GM23338 (cell line): ENCODE measurements at regions not wholly inside any gene's neighbourhood (a gene's known extent, or its start where the extent isn't known, plus 50 kb on each side); places are given as distances from the start of the nearest gene placed in this dataset.

ENCODE experiments used
- ATAC-seq: fragments of 200-7000 bp; cut with Tn5 transposase; 3 replicates; pipeline ENCODE4 v1.9.1; 2020
- DNase-seq: peaks from one replicate; pipeline ENCODE4 v3.0.0-alpha.2; 2015; ENCODE audit warnings: low spot score
- H2AFZ ChIP-seq: fragments of 200-600 bp; sonication (generic); 2 replicates; pipeline ENCODE4 v1.8.0; 2016; ENCODE audit warnings: antibody characterized with exemption, mild to moderate bottlenecking, moderate library complexity
- H3F3A ChIP-seq: fragments of 200-600 bp; sonication (generic); replicated peaks from 2 replicates; pipeline ENCODE4 v1.8.0; 2017; ENCODE audit warnings: antibody characterized with exemption, mixed run types, low read depth
- H3K27ac ChIP-seq: fragments of 200-600 bp; sonication (generic); 2 replicates; pipeline ENCODE4 v1.6.1; 2016; ENCODE audit warnings: low read depth
- H3K27me3 ChIP-seq: fragments of 200-600 bp; sonication (generic); 2 replicates; pipeline ENCODE4 v1.8.0; 2016; ENCODE audit warnings: mild to moderate bottlenecking, mixed run types, moderate library complexity; ENCODE audit not compliant: insufficient read depth
- H3K36me3 ChIP-seq: fragments of 200-600 bp; sonication (generic); 2 replicates; pipeline ENCODE4 v1.8.0; 2016; ENCODE audit warnings: mild to moderate bottlenecking; ENCODE audit not compliant: insufficient read depth
- H3K4me1 ChIP-seq: fragments of 200-600 bp; sonication (generic); 2 replicates; pipeline ENCODE4 v1.8.0; 2016; ENCODE audit warnings: mild to moderate bottlenecking, moderate library complexity; ENCODE audit not compliant: insufficient read depth
- H3K4me2 ChIP-seq: fragments of 200-600 bp; sonication (generic); 2 replicates; pipeline ENCODE4 v1.7.1; 2017; ENCODE audit warnings: mixed run types
- H3K4me3 ChIP-seq: fragments of 200-600 bp; sonication (generic); 2 replicates; pipeline ENCODE4 v1.6.1; 2016; ENCODE audit warnings: mixed run types
- H3K79me2 ChIP-seq: fragments of 200-600 bp; sonication (generic); replicated peaks from 2 replicates; pipeline ENCODE4 v1.8.0; 2017; ENCODE audit warnings: mild to moderate bottlenecking; ENCODE audit not compliant: insufficient read depth
- H3K9me2 ChIP-seq: fragments of 200-600 bp; sonication (generic); 2 replicates; pipeline ENCODE4 v1.8.0; 2017; ENCODE audit not compliant: insufficient read depth
- H4K20me1 ChIP-seq: fragments of 200-600 bp; sonication (generic); replicated peaks from 2 replicates; pipeline ENCODE4 v1.8.0; 2017; ENCODE audit warnings: mild to moderate bottlenecking; ENCODE audit not compliant: insufficient read depth
- H3K27ac Mint-ChIP-seq: 2 replicates; pipeline ENCODE4 v1.8.0; 2020; ENCODE audit warnings: inconsistent platforms, mild to moderate bottlenecking, moderate library complexity, mixed read lengths
- H3K27me3 Mint-ChIP-seq: 3 replicates; pipeline ENCODE4 v1.8.0; 2022; ENCODE audit warnings: low read depth, mild to moderate bottlenecking, moderate library complexity, mixed read lengths, inconsistent platforms; ENCODE audit not compliant: insufficient read depth, poor library complexity
- H3K36me3 Mint-ChIP-seq: 3 replicates; pipeline ENCODE4 v1.8.0; 2021; ENCODE audit warnings: low read depth, mild to moderate bottlenecking, inconsistent platforms, moderate library complexity, mixed read lengths
- H3K4me1 Mint-ChIP-seq: 3 replicates; pipeline ENCODE4 v1.8.0; 2020; ENCODE audit warnings: mild to moderate bottlenecking, inconsistent platforms, mixed read lengths
- H3K4me3 Mint-ChIP-seq: 3 replicates; pipeline ENCODE4 v1.8.0; 2021; ENCODE audit warnings: moderate library complexity, mild to moderate bottlenecking, inconsistent platforms, mixed read lengths
- H3K9me3 Mint-ChIP-seq: 3 replicates; pipeline ENCODE4 v1.8.0; 2020; ENCODE audit warnings: moderate library complexity, mild to moderate bottlenecking, inconsistent platforms, mixed read lengths
- CREB1 ChIP-seq: fragments of 250-450 bp; sonication (Bioruptor Pico); IDR thresholded peaks from 2 replicates; pipeline ENCODE4 v1.5.0; 2020; ENCODE audit warnings: low read depth, mild to moderate bottlenecking, moderate library complexity
- ETS1 ChIP-seq: IDR thresholded peaks from 2 replicates; pipeline ENCODE4 v1.6.1; 2016; ENCODE audit warnings: antibody characterized with exemption
- JUNB ChIP-seq: IDR thresholded peaks from one replicate; pipeline ENCODE4 v1.6.1; 2016; ENCODE audit warnings: antibody characterized with exemption; ENCODE audit not compliant: unreplicated experiment
- NANOG ChIP-seq: IDR thresholded peaks from 2 replicates; pipeline ENCODE4 v1.6.1; 2016; ENCODE audit warnings: antibody characterized with exemption, borderline replicate concordance
- POLR2AphosphoS5 ChIP-seq: IDR thresholded peaks from 2 replicates; pipeline ENCODE4 v1.6.1; 2016; ENCODE audit warnings: antibody characterized with exemption, low read depth
- ZNF114 ChIP-seq: fragments of 250-450 bp; sonication (Bioruptor Pico); IDR thresholded peaks from 2 replicates; pipeline ENCODE4 v1.5.0; 2020; ENCODE audit warnings: mild to moderate bottlenecking, moderate library complexity
- ZNF331 ChIP-seq: fragments of 250-450 bp; sonication (Bioruptor Pico); IDR thresholded peaks from 2 replicates; pipeline ENCODE4 v1.5.0; 2020; ENCODE audit warnings: low read depth, mild to moderate bottlenecking, moderate library complexity
- ZNF462 ChIP-seq: fragments of 250-450 bp; sonication (Bioruptor Pico); IDR thresholded peaks from 2 replicates; pipeline ENCODE4 v1.5.0; 2020; ENCODE audit warnings: mild to moderate bottlenecking, moderate library complexity
- TF ChIP-seq, protein P1 (sequence below), 2 experiments: fragments of 200-600 bp in 1 of 2; sonication (generic) in 1 of 2; conservative IDR thresholded peaks; 2 replicates each; pipeline versions ENCODE4 v1.5.1 to v1.6.1; 2016 to 2017; ENCODE audit warnings: antibody characterized with exemption in 2 of 2, low read depth in 2 of 2, mild to moderate bottlenecking in 2 of 2, moderate library complexity in 1 of 2

DNA sequence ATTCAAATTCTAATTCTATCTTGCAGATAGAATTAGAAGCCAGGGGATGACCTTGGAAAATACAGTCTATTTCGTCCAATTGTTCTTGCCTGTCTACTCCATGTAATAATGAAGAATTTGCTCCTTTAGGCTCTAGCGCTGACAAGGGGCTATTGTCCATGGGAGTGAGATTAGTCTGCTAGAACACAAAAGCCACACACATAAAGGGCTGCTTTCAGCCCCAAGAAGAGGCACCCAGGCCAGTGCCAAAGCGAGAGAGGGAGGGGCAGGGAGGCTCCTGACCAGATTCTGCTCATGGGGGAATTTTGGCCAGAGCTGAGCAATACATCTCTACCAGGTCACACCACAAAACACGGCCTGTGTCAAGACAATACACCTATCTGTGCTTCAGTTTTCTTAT is 1306.9 kb downstream of the UQCRFS1 start:
- Histone ChIP-seq H4K20me1 (no peaks in the 10 kb centered on the region), H3K79me2 (no peaks in the 10 kb centered on the region), H3K27me3 (no peaks in the 10 kb centered on the region), H3K27ac (no peak overlapping the region), H3K4me1 (no peaks in the 10 kb centered on the region), H3K4me2 (no peak overlapping the region), H3F3A (no peaks in the 10 kb centered on the region), H3K36me3 (peaks cover 4% of the 10 kb centered on the region; the same call in 1 of the 2 replicates), H3K9me2 (no peaks in the 10 kb centered on the region), H2AFZ (no peak overlapping the region), H3K4me3 (no peak overlapping the region)
- DNase-seq = no peak
- Mint-ChIP-seq H3K27ac (no peak overlapping the region), H3K4me3 (no peak overlapping the region), H3K36me3 (peaks cover 44% of the 10 kb centered on the region), H3K27me3 (peaks cover 7% of the 10 kb centered on the region), H3K4me1 (no peaks in the 10 kb centered on the region), H3K9me3 (peaks cover 88% of the 10 kb centered on the region)
- TF ChIP-seq CREB1 (no peak), ZNF331 (CRISPR knock-in tag) (no peak), JUNB (no peak)
- TF ChIP-seq, protein P1, sequence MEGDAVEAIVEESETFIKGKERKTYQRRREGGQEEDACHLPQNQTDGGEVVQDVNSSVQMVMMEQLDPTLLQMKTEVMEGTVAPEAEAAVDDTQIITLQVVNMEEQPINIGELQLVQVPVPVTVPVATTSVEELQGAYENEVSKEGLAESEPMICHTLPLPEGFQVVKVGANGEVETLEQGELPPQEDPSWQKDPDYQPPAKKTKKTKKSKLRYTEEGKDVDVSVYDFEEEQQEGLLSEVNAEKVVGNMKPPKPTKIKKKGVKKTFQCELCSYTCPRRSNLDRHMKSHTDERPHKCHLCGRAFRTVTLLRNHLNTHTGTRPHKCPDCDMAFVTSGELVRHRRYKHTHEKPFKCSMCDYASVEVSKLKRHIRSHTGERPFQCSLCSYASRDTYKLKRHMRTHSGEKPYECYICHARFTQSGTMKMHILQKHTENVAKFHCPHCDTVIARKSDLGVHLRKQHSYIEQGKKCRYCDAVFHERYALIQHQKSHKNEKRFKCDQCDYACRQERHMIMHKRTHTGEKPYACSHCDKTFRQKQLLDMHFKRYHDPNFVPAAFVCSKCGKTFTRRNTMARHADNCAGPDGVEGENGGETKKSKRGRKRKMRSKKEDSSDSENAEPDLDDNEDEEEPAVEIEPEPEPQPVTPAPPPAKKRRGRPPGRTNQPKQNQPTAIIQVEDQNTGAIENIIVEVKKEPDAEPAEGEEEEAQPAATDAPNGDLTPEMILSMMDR (conservative IDR thresholded peaks at IDR 0.05; ENCODE audit: low read depth in 2 of 2) = no peak
- ATAC-seq = no peak

DNA sequence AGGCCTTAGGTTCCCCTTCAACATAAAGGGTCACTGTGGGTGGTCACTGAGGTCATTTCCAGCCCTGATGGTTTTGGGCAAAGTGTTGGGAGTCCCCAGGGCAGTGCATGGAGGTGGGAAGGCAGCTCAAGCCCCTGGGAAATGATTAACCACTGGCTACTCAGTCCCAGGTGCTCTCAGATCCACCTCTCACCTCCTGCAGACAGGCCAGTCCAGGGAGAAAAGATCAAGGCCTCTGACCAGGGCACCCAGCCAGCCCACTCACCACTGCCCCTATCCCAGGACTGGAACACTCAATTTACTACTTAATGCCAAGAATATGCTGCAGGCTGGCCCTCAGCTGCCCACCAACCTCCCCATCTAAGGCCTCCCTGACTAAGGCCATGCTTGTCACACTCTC is 1307.9 kb downstream of the UQCRFS1 start:
- Histone ChIP-seq H2AFZ (no peak overlapping the region), H3K4me3 (no peak overlapping the region), H3K79me2 (no peaks in the 10 kb centered on the region), H3K4me1 (no peaks in the 10 kb centered on the region), H3K36me3 (peaks cover 1% of the 10 kb centered on the region), H4K20me1 (no peaks in the 10 kb centered on the region), H3K4me2 (no peak overlapping the region), H3F3A (no peaks in the 10 kb centered on the region), H3K27ac (no peak overlapping the region), H3K9me2 (no peaks in the 10 kb centered on the region), H3K27me3 (no peaks in the 10 kb centered on the region)
- peaks cover 4% of the 10 kb centered on the region for H3K27me3 Mint-ChIP-seq
- peaks cover 88% of the 10 kb centered on the region for H3K9me3 Mint-ChIP-seq
- peaks cover 45% of the 10 kb centered on the region for H3K36me3 Mint-ChIP-seq
- no peak for ATAC-seq
- DNase-seq = no peak
- no peak overlapping the region for H3K27ac Mint-ChIP-seq
- no peaks in the 10 kb centered on the region for H3K4me1 Mint-ChIP-seq
- H3K4me3 Mint-ChIP-seq = no peak overlapping the region
- TF ChIP-seq POLR2AphosphoS5 (no peak), JUNB (no peak), NANOG (no peak), ZNF331 (CRISPR knock-in tag) (no peak), ETS1 (no peak), ZNF462 (no peak), CREB1 (no peak), ZNF114 (CRISPR knock-in tag) (no peak)
- TF ChIP-seq, protein P1 (conservative IDR thresholded peaks at IDR 0.05; ENCODE audit: low read depth in 2 of 2) = no peak
